Caki2 (cell line): ENCODE measurements at regions not wholly inside any gene's neighbourhood (a gene's known extent, or its start where the extent isn't known, plus 50 kb on each side); places are given as distances from the start of the nearest gene placed in this dataset.
"Not testable (repeated sequence)": the region's sequence is repeated elsewhere in the genome, so short reads cannot be mapped to it uniquely, and the experiment has no call there.

Experiments used
- DNase-seq: peaks from one replicate; pipeline ENCODE4 v3.0.0-alpha.2; 2015; ENCODE audit warnings: low read depth
- in situ Hi-C: cut with HindIII; loops from 2 replicates; pipeline ENCODE4 v1.10.0; 2016; ENCODE audit warnings: low sequenced_read_pairs, low pct_unique_long_range_greater_than_20kb, mixed read lengths

- in situ Hi-C loops = no loop called here
- DNase-seq = no peak
Measured at GRCh38 chr5:82586661-82587310, 308.6 kb upstream of the RPS23 start.

GRCh38 chr5:82586181-82586580 is 308.0 kb upstream of the RPS23 start:
- DNase-seq = no peak
- in situ Hi-C loops = no loop called here

- DNase-seq = no peak
- in situ Hi-C loops = no loop called here
Measured at GRCh38 chr5:82584631-82585030, 306.5 kb upstream of the RPS23 start.

- DNase-seq, in situ Hi-C loops: not testable (repeated sequence)
Measured at GRCh38 chr5:82583331-82583730, 305.2 kb upstream of the RPS23 start.

- DNase-seq = no peak
- in situ Hi-C loops = no loop called here
Measured at GRCh38 chr5:82564963-82565362, 286.8 kb upstream of the RPS23 start.

GRCh38 chr5:82563745-82564144 is 285.6 kb upstream of the RPS23 start:
- in situ Hi-C loops = no loop called here

GRCh38 chr5:82562696-82563240 is 284.6 kb upstream of the RPS23 start:
- in situ Hi-C loops = no loop called here

More at GRCh38 chr5:82563745-82564144, 285.6 kb upstream of the RPS23 start:
- DNase-seq = no peak

GRCh38 chr5:82561797-82562196 is 283.6 kb upstream of the RPS23 start:
- in situ Hi-C loops = no loop called here
- no peak for DNase-seq

More at GRCh38 chr5:82562696-82563240, 284.6 kb upstream of the RPS23 start:
- DNase-seq = no peak

GRCh38 chr5:82560969-82561368 is 282.8 kb upstream of the RPS23 start:
- DNase-seq = no peak
- in situ Hi-C loops = no loop called here

GRCh38 chr5:82560561-82560960 is 282.4 kb upstream of the RPS23 start:
- DNase-seq = no peak

GRCh38 chr5:82551840-82552385 is 273.8 kb upstream of the RPS23 start:
- in situ Hi-C loops = no loop called here

More at GRCh38 chr5:82560561-82560960, 282.4 kb upstream of the RPS23 start:
- in situ Hi-C loops = no loop called here

GRCh38 chr5:82551192-82551591 is 273.0 kb upstream of the RPS23 start:
- in situ Hi-C loops = no loop called here
- no peak for DNase-seq

More at GRCh38 chr5:82551840-82552385, 273.8 kb upstream of the RPS23 start:
- DNase-seq = no peak

GRCh38 chr5:82549263-82549662 is 271.1 kb upstream of the RPS23 start:
- DNase-seq = no peak
- in situ Hi-C loops = no loop called here

- in situ Hi-C loops = no loop called here
- no peak for DNase-seq
Measured at GRCh38 chr5:82544004-82544403, 265.9 kb upstream of the RPS23 start.

- DNase-seq = no peak
- in situ Hi-C loops = no loop called here
Measured at GRCh38 chr5:82540301-82540700, 262.1 kb upstream of the RPS23 start.

- in situ Hi-C loops = no loop called here
Measured at GRCh38 chr5:82538339-82539034, 260.3 kb upstream of the RPS23 start.

GRCh38 chr5:82537687-82538306 is 259.6 kb upstream of the RPS23 start:
- DNase-seq = no peak

More at GRCh38 chr5:82538339-82539034, 260.3 kb upstream of the RPS23 start:
- DNase-seq = no peak

GRCh38 chr5:82534986-82535385 is 256.8 kb upstream of the RPS23 start:
- DNase-seq = no peak
- in situ Hi-C loops = no loop called here

More at GRCh38 chr5:82537687-82538306, 259.6 kb upstream of the RPS23 start:
- in situ Hi-C loops = no loop called here

- DNase-seq, in situ Hi-C loops: not testable (repeated sequence)
Measured at GRCh38 chr5:82532075-82532474, 253.9 kb upstream of the RPS23 start.
